Endothelial cell (in vitro differentiated cells): ENCODE measurements at regions not wholly inside any gene's neighbourhood (a gene's known extent, or its start where the extent isn't known, plus 50 kb on each side); places are given as distances from the start of the nearest gene placed in this dataset.

Experiments
- DNase-seq: peaks from one replicate; pipeline ENCODE4 v3.0.0; 2021; ENCODE audit warnings: low spot score
- H3K27ac Mint-ChIP-seq: one replicate; pipeline ENCODE4 v1.8.0; 2021; ENCODE audit warnings: mixed read lengths, inconsistent platforms; ENCODE audit not compliant: unreplicated experiment
- H3K27me3 Mint-ChIP-seq: one replicate; pipeline ENCODE4 v1.8.0; 2021; ENCODE audit warnings: mild to moderate bottlenecking, moderate library complexity, mixed read lengths, inconsistent platforms; ENCODE audit not compliant: unreplicated experiment
- H3K36me3 Mint-ChIP-seq: one replicate; pipeline ENCODE4 v1.8.0; 2021; ENCODE audit warnings: mild to moderate bottlenecking, low read depth, mixed read lengths, inconsistent platforms; ENCODE audit not compliant: unreplicated experiment
- H3K4me1 Mint-ChIP-seq: one replicate; pipeline ENCODE4 v1.8.0; 2021; ENCODE audit warnings: mild to moderate bottlenecking, mixed read lengths, inconsistent platforms; ENCODE audit not compliant: unreplicated experiment
- H3K4me3 Mint-ChIP-seq: one replicate; pipeline ENCODE4 v1.8.0; 2021; ENCODE audit warnings: mild to moderate bottlenecking, mixed read lengths, inconsistent platforms; ENCODE audit not compliant: unreplicated experiment
- H3K9me3 Mint-ChIP-seq: one replicate; pipeline ENCODE4 v1.8.0; 2021; ENCODE audit warnings: mixed read lengths, inconsistent platforms; ENCODE audit not compliant: unreplicated experiment
- CTCF ChIP-seq: fragments of 200-600 bp; sonication (generic); IDR thresholded peaks from one replicate; pipeline ENCODE4 v1.5.0; 2021; ENCODE audit warnings: antibody characterized with exemption; ENCODE audit not compliant: unreplicated experiment

- TF ChIP-seq CTCF: no peak
- H3K9me3 Mint-ChIP-seq: no peaks in the 10 kb centered on the region
- peaks cover 2% of the 10 kb centered on the region for H3K27me3 Mint-ChIP-seq
- H3K36me3 Mint-ChIP-seq: peaks cover under 1% of the 10 kb centered on the region
- no peak overlapping the region for H3K4me3 Mint-ChIP-seq
- peaks cover 29% of the 10 kb centered on the region for H3K4me1 Mint-ChIP-seq
- DNase-seq: no peak
- peak overlapping the region; percentile 76 for H3K27ac Mint-ChIP-seq
Measured at GRCh38 chr2:70397186-70397585, 95.3 kb upstream of the FAM136A start.

- DNase-seq: no peak
- Mint-ChIP-seq H3K9me3 (no peaks in the 10 kb centered on the region), H3K36me3 (peaks cover 7% of the 10 kb centered on the region), H3K4me1 (peaks cover 27% of the 10 kb centered on the region), H3K4me3 (no peak overlapping the region), H3K27ac (peak overlapping the region; percentile 76), H3K27me3 (peaks cover 2% of the 10 kb centered on the region)
- no peak for TF ChIP-seq CTCF
Measured at GRCh38 chr2:70396612-70397011, 94.7 kb upstream of the FAM136A start.

- DNase-seq: no peak
- TF ChIP-seq CTCF: no peak
- Mint-ChIP-seq H3K9me3 (no peaks in the 10 kb centered on the region), H3K4me1 (peaks cover 22% of the 10 kb centered on the region), H3K4me3 (no peak overlapping the region), H3K27ac (no peak overlapping the region), H3K36me3 (peaks cover 10% of the 10 kb centered on the region), H3K27me3 (peaks cover 2% of the 10 kb centered on the region)
Measured at GRCh38 chr2:70393881-70394280, 92.0 kb upstream of the FAM136A start.

- H3K4me1 Mint-ChIP-seq: peaks cover 5% of the 10 kb centered on the region
- DNase-seq: no peak
- no peak overlapping the region for H3K4me3 Mint-ChIP-seq
- H3K27ac Mint-ChIP-seq: no peak overlapping the region
- TF ChIP-seq CTCF: no peak
- no peaks in the 10 kb centered on the region for H3K27me3 Mint-ChIP-seq
- H3K36me3 Mint-ChIP-seq: peaks cover 10% of the 10 kb centered on the region
- H3K9me3 Mint-ChIP-seq: no peaks in the 10 kb centered on the region
Measured at GRCh38 chr2:70391988-70392387, 90.1 kb upstream of the FAM136A start.

- TF ChIP-seq CTCF: no peak
- no peak overlapping the region for H3K27ac Mint-ChIP-seq
- no peak for DNase-seq
- no peaks in the 10 kb centered on the region for H3K27me3 Mint-ChIP-seq
- H3K9me3 Mint-ChIP-seq: no peaks in the 10 kb centered on the region
- no peaks in the 10 kb centered on the region for H3K4me1 Mint-ChIP-seq
- peak overlapping the region; percentile 3 for H3K4me3 Mint-ChIP-seq
- H3K36me3 Mint-ChIP-seq: peaks cover 10% of the 10 kb centered on the region
Measured at GRCh38 chr2:70391259-70391658, 89.4 kb upstream of the FAM136A start.
